Stimulated activated CD8-positive, alpha-beta memory T cell treated with anti-CD3 and anti-CD28 coated beads, Interleukin-4, amount 100 ng/mL, for 48 hours (primary cell): ENCODE measurements at regions not wholly inside any gene's neighbourhood (a gene's known extent, or its start where the extent isn't known, plus 50 kb on each side); places are given as distances from the start of the nearest gene placed in this dataset.
"Not testable (repeated sequence)": the region's sequence is repeated elsewhere in the genome, so short reads cannot be mapped to it uniquely, and the experiment has no call there.

ENCODE experiments used
- DNase-seq: peaks from one replicate; pipeline ENCODE4 v3.0.0-alpha.2; 2020

- DNase-seq = no peak
Observed at GRCh38 chr2:53183581-53183980, 584.0 kb upstream of the CHAC2 start.

- no peak for DNase-seq
Observed at GRCh38 chr2:53182601-53183000, 585.0 kb upstream of the CHAC2 start.

- DNase-seq = no peak
Observed at GRCh38 chr2:53181759-53182158, 585.8 kb upstream of the CHAC2 start.

- no peak for DNase-seq
Observed at GRCh38 chr2:53177327-53177726, 590.3 kb upstream of the CHAC2 start.

GRCh38 chr2:53174539-53174938 lies 593.1 kb upstream of the CHAC2 start:
- no peak for DNase-seq

GRCh38 chr2:53173698-53174455 lies 593.7 kb upstream of the CHAC2 start:
- no peak for DNase-seq

- DNase-seq = no peak
Observed at GRCh38 chr2:53173091-53173490, 594.5 kb upstream of the CHAC2 start.

- no peak for DNase-seq
Observed at GRCh38 chr2:53170466-53170865, 597.1 kb upstream of the CHAC2 start.

GRCh38 chr2:53167227-53167626 lies 600.4 kb upstream of the CHAC2 start:
- no peak for DNase-seq

GRCh38 chr2:53150146-53150545 lies 617.5 kb upstream of the CHAC2 start:
- DNase-seq = no peak

GRCh38 chr2:53148221-53148620 lies 619.4 kb upstream of the CHAC2 start:
- DNase-seq = no peak

GRCh38 chr2:53131416-53131815 lies 636.2 kb upstream of the CHAC2 start:
- DNase-seq = no peak

GRCh38 chr2:53130441-53130943 lies 637.1 kb upstream of the CHAC2 start:
- DNase-seq = no peak

- no peak for DNase-seq
Observed at GRCh38 chr2:53129851-53130250, 637.8 kb upstream of the CHAC2 start.

GRCh38 chr2:53127061-53127650 lies 640.4 kb upstream of the CHAC2 start:
- no peak for DNase-seq

GRCh38 chr2:53114991-53115390 lies 652.6 kb upstream of the CHAC2 start:
- DNase-seq = no peak

GRCh38 chr2:53114582-53114981 lies 653.0 kb upstream of the CHAC2 start:
- no peak for DNase-seq

GRCh38 chr2:53112408-53112807 lies 655.2 kb upstream of the CHAC2 start:
- not testable (repeated sequence) for DNase-seq

- no peak for DNase-seq
Observed at GRCh38 chr2:53111406-53111805, 656.2 kb upstream of the CHAC2 start.

GRCh38 chr2:53111004-53111403 lies 656.6 kb upstream of the CHAC2 start:
- DNase-seq = no peak

GRCh38 chr2:53108246-53108645 lies 659.4 kb upstream of the CHAC2 start:
- no peak for DNase-seq

GRCh38 chr2:53104263-53104662 lies 663.3 kb upstream of the CHAC2 start:
- DNase-seq = no peak

- no peak for DNase-seq
Observed at GRCh38 chr2:53103679-53104078, 663.9 kb upstream of the CHAC2 start.

- DNase-seq = no peak
Observed at GRCh38 chr2:53098696-53099078, 668.9 kb upstream of the CHAC2 start.

- DNase-seq = no peak
Observed at GRCh38 chr2:53096351-53096750, 671.3 kb upstream of the CHAC2 start.
